ENCODE measurements at regions not wholly inside any gene's neighbourhood (a gene's known extent, or its start where the extent isn't known, plus 50 kb on each side); places are given as distances from the start of the nearest gene placed in this dataset.
A peak's percentile ranks its signal among the peaks of the same experiment; 100 is the strongest.

DNA sequence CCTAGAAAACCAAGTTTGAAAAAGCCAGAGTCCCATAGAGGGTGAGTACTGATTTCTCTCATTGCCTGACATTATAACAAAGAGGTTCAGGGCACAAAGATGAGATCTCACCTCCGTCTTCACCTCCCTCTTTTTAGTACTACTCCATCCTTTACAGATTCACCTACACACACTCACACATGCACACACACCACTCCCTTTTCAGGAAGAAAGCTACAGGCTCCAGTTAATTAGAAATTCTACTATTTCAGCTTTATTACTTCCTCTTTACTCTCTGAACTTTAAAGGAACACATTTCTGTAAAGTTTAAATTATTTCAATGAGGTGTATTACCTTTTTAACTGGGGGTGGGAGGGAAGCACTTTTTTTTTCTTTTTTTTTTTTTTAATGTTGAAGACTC lies 59.6 kb upstream of the PRDX6 start:
- Histone ChIP-seq H3K27ac (no peak overlapping the region), H3K4me3 (no peak overlapping the region), H3K9me3 (replicated peaks in 1 of 3) (no peaks in the 10 kb centered on the region), H3K36me3 (replicated peaks in 1 of 2) (no peaks in the 10 kb centered on the region), H3K4me1 (replicated peaks in 1 of 2) (peaks cover 2 to 3% of the 10 kb centered on the region in 2 donors), H3K27me3 (no peaks in the 10 kb centered on the region)
- WGBS, 4 donors = 69 to 90% (median 79%) methylated on average over 1 of the region's 1 CpG
- TF ChIP-seq, protein P1, sequence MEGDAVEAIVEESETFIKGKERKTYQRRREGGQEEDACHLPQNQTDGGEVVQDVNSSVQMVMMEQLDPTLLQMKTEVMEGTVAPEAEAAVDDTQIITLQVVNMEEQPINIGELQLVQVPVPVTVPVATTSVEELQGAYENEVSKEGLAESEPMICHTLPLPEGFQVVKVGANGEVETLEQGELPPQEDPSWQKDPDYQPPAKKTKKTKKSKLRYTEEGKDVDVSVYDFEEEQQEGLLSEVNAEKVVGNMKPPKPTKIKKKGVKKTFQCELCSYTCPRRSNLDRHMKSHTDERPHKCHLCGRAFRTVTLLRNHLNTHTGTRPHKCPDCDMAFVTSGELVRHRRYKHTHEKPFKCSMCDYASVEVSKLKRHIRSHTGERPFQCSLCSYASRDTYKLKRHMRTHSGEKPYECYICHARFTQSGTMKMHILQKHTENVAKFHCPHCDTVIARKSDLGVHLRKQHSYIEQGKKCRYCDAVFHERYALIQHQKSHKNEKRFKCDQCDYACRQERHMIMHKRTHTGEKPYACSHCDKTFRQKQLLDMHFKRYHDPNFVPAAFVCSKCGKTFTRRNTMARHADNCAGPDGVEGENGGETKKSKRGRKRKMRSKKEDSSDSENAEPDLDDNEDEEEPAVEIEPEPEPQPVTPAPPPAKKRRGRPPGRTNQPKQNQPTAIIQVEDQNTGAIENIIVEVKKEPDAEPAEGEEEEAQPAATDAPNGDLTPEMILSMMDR (IDR thresholded peaks at IDR 0.05) = no peak
- no peak for TF ChIP-seq POLR2A (IDR thresholded peaks at IDR 0.05)
- no peak for DNase-seq
- intact Hi-C loops (cut with DNase I) = loop anchor here in 1 of 2 donors (10.0 kb wide), 1 partner anchor 163 kb away; no protein-coding TSS in a partner anchor

DNA sequence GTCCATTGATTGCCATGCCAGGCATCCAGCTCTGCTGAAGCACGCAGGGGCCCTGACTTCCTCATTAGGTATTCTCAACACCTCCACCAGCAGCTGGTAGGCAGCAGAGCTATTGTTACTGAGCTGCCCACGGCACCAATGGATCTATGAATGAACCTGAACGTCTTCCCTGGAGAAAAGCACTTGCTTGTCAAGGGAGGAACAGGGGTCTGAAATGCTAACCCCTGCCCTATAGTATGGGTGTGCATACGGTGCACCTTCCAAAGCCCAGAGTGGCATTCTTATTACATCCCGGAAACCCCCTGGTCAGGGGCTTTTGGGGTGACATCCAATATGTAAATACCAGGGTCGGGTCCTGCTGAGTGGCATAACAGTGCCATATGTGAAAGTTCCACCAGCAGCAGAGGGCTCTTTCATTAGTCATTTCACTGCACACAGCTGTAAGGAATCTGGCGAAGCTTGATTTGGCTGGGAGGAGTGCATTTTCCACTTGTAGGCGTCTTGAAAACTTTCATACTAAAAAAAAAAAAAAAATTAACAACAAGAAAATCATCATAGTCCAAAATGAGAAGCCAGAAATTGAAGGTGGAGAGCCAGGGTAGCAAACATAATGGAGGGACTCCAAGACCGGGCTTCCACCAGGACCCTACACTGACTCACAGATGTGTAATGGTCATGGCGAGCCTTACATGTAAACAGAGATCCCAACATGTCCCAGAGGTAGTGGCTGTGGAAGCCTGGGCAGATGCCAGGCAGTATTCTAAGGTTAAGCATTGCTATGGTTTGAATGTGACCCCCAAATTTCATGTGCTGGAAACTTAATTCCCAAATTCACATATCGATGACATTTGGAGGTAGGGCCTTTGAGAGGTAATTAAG lies 58.8 kb upstream of the PRDX6 start:
- intact Hi-C loops (cut with DNase I) = loop anchor here in 1 of 2 donors (10.0 kb wide), 1 partner anchor 164 kb away; no protein-coding TSS in a partner anchor
- H3K27me3 ChIP-seq = no peaks in the 10 kb centered on the region
- H3K27ac ChIP-seq = no peak overlapping the region
- H3K4me3 ChIP-seq = no peak overlapping the region
- no peak for DNase-seq
- no peak for TF ChIP-seq POLR2A (IDR thresholded peaks at IDR 0.05)
- TF ChIP-seq, protein P1 (IDR thresholded peaks at IDR 0.05) = no peak
- H3K4me1 ChIP-seq (replicated peaks in 1 of 2) = no peaks in the 10 kb centered on the region
- WGBS, 4 donors = 74 to 91% (median 87%) methylated on average over 10 to 11 of the region's 11 CpGs
- H3K9me3 ChIP-seq (replicated peaks in 1 of 3) = no peaks in the 10 kb centered on the region
- no peaks in the 10 kb centered on the region for H3K36me3 ChIP-seq (replicated peaks in 1 of 2)

DNA sequence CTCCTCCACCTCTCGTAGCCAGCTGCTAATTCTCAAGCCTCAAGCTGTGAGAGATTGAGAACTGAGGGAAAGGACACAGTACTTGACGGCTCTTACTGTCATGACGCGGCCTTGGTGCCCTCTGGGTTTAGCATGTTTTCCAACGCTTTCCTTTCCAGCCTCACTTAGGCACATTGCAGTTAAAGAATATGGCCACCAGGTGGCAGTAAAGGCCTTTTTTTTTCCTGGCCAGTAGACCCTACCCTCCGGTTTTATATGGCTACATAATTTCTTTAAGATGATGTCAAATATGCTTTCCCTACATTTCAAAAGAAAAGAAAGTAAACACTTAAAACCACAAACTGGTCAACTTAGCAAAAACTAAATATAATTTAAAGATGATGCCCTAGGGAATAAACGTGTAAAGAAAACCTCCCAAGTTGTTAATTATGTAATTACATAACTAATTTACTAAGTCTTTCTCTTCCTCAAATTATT lies 56.8 kb upstream of the PRDX6 start:
- TF ChIP-seq POLR2A (IDR thresholded peaks at IDR 0.05) = no peak
- TF ChIP-seq, protein P1 (IDR thresholded peaks at IDR 0.05) = peak; percentile 86 to 96 (median 91)
- Histone ChIP-seq H3K27me3 (no peaks in the 10 kb centered on the region), H3K9me3 (replicated peaks in 1 of 3) (no peaks in the 10 kb centered on the region), H3K4me1 (replicated peaks in 1 of 2) (no peaks in the 10 kb centered on the region), H3K4me3 (peak overlapping the region in 1 of 4 donors; percentile 12), H3K27ac (peak overlapping the region in 1 of 5 donors; percentile 2), H3K36me3 (replicated peaks in 1 of 2) (no peaks in the 10 kb centered on the region)
- DNase-seq = peak; percentile 57 to 85 (median 76)
- intact Hi-C loops (cut with DNase I) = loop anchor here in 1 of 2 donors (10.0 kb wide), 1 partner anchor 794 kb away; no protein-coding TSS in a partner anchor
- WGBS, 4 donors = 11 to 14% (median 13%) methylated on average over 7 of the region's 7 CpGs

DNA sequence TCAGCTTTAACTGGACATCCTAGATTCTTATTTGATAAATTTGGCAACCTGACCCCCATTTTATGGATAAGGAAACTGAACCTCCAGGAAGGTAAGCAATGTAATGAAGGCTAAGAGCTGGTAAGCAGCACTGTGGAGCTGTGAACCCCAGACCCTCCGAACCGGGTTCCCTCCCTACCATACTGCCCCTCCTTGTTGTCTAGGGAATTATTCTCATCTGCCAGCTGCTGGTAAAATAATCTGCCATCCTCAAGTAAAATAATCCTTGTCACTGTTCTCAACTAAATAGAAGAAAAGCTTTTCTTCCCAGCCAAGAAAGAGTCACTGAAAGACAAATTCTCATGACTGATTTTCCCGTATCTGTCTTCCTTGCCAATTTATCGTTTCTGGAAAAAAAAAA lies 55.8 kb upstream of the PRDX6 start:
- WGBS, 4 donors = 62 to 76% (median 71%) methylated on average over 4 of the region's 4 CpGs
- Histone ChIP-seq H3K9me3 (replicated peaks in 1 of 3) (no peaks in the 10 kb centered on the region), H3K27me3 (no peaks in the 10 kb centered on the region), H3K4me3 (no peak overlapping the region), H3K36me3 (replicated peaks in 1 of 2) (no peaks in the 10 kb centered on the region), H3K27ac (no peak overlapping the region), H3K4me1 (replicated peaks in 1 of 2) (no peaks in the 10 kb centered on the region)
- no peak for TF ChIP-seq POLR2A (IDR thresholded peaks at IDR 0.05)
- TF ChIP-seq, protein P1 (IDR thresholded peaks at IDR 0.05) = no peak
- DNase-seq = no peak
- intact Hi-C loops (cut with DNase I) = loop anchor here in 1 of 2 donors (10.0 kb wide), 1 partner anchor 794 kb away; no protein-coding TSS in a partner anchor

Measured in adrenal gland (tissue), 9 donors.